WTC11 (cell line): ENCODE measurements at regions not wholly inside any gene's neighbourhood (a gene's known extent, or its start where the extent isn't known, plus 50 kb on each side); places are given as distances from the start of the nearest gene placed in this dataset.

Experiments
- ATAC-seq: fragments of 200-7000 bp; cut with Tn5 transposase; 2 replicates; pipeline ENCODE4 v1.10.0; 2021; ENCODE audit warnings: mild to moderate bottlenecking, moderate library complexity
- CTCF ChIA-PET: fragments of 300-600 bp; sonication (Branson Sonifier 250); formaldehyde crosslinking; loops from one replicate; lab custom pipeline; 2021; ENCODE audit warnings: antibody characterized with exemption; lab: Charles Lee
- POLR2A ChIA-PET: fragments of 350-600 bp; sonication (Branson Sonifier 250); formaldehyde crosslinking; loops from one replicate; lab custom pipeline; 2021; ENCODE audit warnings: antibody characterized with exemption; lab: Charles Lee
- DNase-seq: peaks from one replicate; pipeline ENCODE4 v3.0.0; 2021; ENCODE audit warnings: low spot score
- H3K27ac Mint-ChIP-seq: 2 replicates; pipeline ENCODE4 v1.8.0; 2021; ENCODE audit warnings: mixed read lengths
- H3K27me3 Mint-ChIP-seq: 2 replicates; pipeline ENCODE4 v1.8.0; 2021; ENCODE audit warnings: low read depth, mild to moderate bottlenecking, moderate library complexity, mixed read lengths
- H3K36me3 Mint-ChIP-seq: 2 replicates; pipeline ENCODE4 v1.8.0; 2021; ENCODE audit warnings: mixed read lengths
- H3K4me1 Mint-ChIP-seq: 2 replicates; pipeline ENCODE4 v1.8.0; 2022; ENCODE audit warnings: mixed read lengths
- H3K4me3 Mint-ChIP-seq: 2 replicates; pipeline ENCODE4 v1.8.0; 2021; ENCODE audit warnings: mild to moderate bottlenecking, moderate library complexity, mixed read lengths
- H3K9me3 Mint-ChIP-seq: 2 replicates; pipeline ENCODE4 v1.8.0; 2021; ENCODE audit warnings: mixed read lengths
- SMAD3 ChIP-seq: sonication (generic); formaldehyde crosslinking; IDR thresholded peaks from 2 replicates; pipeline ENCODE4 v1.8.0; 2022; ENCODE audit warnings: missing genetic modification reagents, mild to moderate bottlenecking, borderline replicate concordance
- SMAD4 ChIP-seq: sonication (generic); formaldehyde crosslinking; IDR thresholded peaks from 2 replicates; pipeline ENCODE4 v1.8.0; 2022; ENCODE audit warnings: mild to moderate bottlenecking, missing genetic modification reagents

- Mint-ChIP-seq H3K27ac (no peak overlapping the region; the same call in 1 of the 2 replicates), H3K4me3 (no peak overlapping the region)
- TF ChIP-seq SMAD3 (CRISPR knock-in tag) (no peak), SMAD4 (CRISPR knock-in tag) (no peak)
- TF ChIP-seq, all 79 proteins: peak for 0
- H3K36me3 Mint-ChIP-seq, result peaks cover 22% of the 10 kb centered on the region
- DNase-seq (no peak), ATAC-seq (no peak)
- peaks cover 20% of the 10 kb centered on the region for H3K4me1 Mint-ChIP-seq
- peaks cover 20% of the 10 kb centered on the region for H3K9me3 Mint-ChIP-seq
- H3K27me3 Mint-ChIP-seq, result no peaks in the 10 kb centered on the region; the same call in 1 of the 2 replicates
- CTCF ChIA-PET, result no interaction called here
- POLR2A ChIA-PET, result no interaction called here
These were observed 215.6 kb downstream of the QKI start for GRCh38 chr6:163630096-163630495.
